Stimulated activated effector memory CD8-positive, alpha-beta T cell treated with anti-CD3 and anti-CD28 coated beads, Interleukin-12 subunit alpha, Interleukin-12 subunit beta, amount 100 ng/mL, for 72 hours (primary cell): ENCODE measurements at regions not wholly inside any gene's neighbourhood (a gene's known extent, or its start where the extent isn't known, plus 50 kb on each side); places are given as distances from the start of the nearest gene placed in this dataset.

Source experiments
- ATAC-seq: fragments of 150-1000 bp; cut with Tn5 transposase; 2 replicates; pipeline ENCODE4 v1.10.0; 2021
- DNase-seq, 2 donors: peaks; one replicate each; pipeline ENCODE4 v3.0.0; 2021 to 2022; ENCODE audit warnings: low spot score in 2 of 2
- H3K27ac Mint-ChIP-seq: one replicate; pipeline ENCODE4 v1.8.0; 2022; ENCODE audit warnings: mild to moderate bottlenecking, mixed read lengths
- H3K36me3 Mint-ChIP-seq: one replicate; pipeline ENCODE4 v1.8.0; 2022; ENCODE audit warnings: mild to moderate bottlenecking, mixed read lengths
- H3K4me1 Mint-ChIP-seq: one replicate; pipeline ENCODE4 v1.8.0; 2022; ENCODE audit warnings: mixed read lengths
- H3K4me3 Mint-ChIP-seq: one replicate; pipeline ENCODE4 v1.8.0; 2022; ENCODE audit warnings: mild to moderate bottlenecking, mixed read lengths
- H3K9me3 Mint-ChIP-seq: one replicate; pipeline ENCODE4 v1.8.0; 2022; ENCODE audit warnings: mixed read lengths

DNA sequence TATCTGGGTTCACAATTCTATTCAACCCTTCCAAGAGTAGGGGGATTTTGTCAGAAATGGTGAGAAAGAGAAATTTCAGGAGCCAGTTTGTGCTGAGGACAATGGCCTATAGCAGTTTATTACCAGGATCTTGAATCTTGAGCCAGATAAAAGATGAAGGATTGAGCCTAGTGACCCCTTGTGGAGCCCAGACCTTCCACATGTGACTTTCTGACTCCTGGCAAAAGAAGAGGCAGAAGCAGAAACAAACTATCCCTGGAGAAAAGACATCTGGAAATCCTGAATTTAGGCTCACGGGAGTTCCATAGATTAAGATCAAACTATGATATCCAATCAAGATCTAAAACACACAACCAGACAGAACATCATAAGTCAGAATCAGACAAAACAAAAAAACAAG is 60.9 kb upstream of the CHRM2 start:
- no peaks in the 10 kb centered on the region for H3K36me3 Mint-ChIP-seq
- H3K27ac Mint-ChIP-seq, result no peak overlapping the region
- ATAC-seq (no peak), DNase-seq (no peak)
- peaks cover 22% of the 10 kb centered on the region for H3K9me3 Mint-ChIP-seq
- H3K4me1 Mint-ChIP-seq, result no peaks in the 10 kb centered on the region
- no peak overlapping the region for H3K4me3 Mint-ChIP-seq

DNA sequence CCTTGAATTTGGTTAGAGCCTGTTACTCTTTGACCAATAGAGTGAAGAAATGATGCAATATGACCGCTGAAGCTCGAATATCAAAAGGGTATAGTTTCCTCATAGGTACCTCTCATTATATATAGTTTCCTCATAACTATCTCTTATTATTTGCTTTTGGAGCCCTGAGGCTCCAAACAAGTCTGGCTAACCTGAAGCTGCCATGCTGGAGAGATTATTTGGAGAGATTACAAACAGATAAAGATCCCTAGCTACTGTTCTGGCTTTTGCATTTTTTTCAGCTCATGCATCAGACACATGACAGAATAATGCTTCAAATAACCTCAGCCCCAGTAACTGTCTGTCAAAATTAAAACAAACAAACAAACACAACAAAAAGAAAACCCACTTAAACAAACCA is 65.4 kb upstream of the CHRM2 start:
- Mint-ChIP-seq H3K4me3 (no peak overlapping the region), H3K4me1 (no peaks in the 10 kb centered on the region), H3K36me3 (no peaks in the 10 kb centered on the region), H3K27ac (no peak overlapping the region), H3K9me3 (peaks cover 16% of the 10 kb centered on the region)
- no peak for ATAC-seq
- DNase-seq, result no peak

DNA sequence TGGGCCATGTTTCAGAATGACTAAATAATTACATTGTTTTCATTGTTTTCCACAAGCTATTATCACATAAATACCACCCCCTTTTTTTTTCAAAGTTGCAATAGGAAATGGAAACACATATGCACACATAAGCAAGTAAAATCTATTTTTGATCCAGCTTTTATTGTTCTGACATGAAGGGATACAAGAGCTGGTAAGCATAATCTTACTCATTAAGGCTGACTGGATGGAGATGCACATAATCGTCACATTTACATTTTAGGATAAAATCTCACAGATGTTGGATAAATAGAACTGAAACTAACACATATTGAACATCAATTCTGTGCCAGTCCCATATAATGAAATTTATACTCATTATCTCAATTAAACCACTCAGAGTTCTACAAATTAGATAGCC is 84.5 kb upstream of the CHRM2 start:
- Mint-ChIP-seq H3K36me3 (no peaks in the 10 kb centered on the region), H3K9me3 (peaks cover 15% of the 10 kb centered on the region), H3K4me3 (no peak overlapping the region), H3K27ac (no peak overlapping the region), H3K4me1 (no peaks in the 10 kb centered on the region)
- DNase-seq (no peak), ATAC-seq (no peak)

DNA sequence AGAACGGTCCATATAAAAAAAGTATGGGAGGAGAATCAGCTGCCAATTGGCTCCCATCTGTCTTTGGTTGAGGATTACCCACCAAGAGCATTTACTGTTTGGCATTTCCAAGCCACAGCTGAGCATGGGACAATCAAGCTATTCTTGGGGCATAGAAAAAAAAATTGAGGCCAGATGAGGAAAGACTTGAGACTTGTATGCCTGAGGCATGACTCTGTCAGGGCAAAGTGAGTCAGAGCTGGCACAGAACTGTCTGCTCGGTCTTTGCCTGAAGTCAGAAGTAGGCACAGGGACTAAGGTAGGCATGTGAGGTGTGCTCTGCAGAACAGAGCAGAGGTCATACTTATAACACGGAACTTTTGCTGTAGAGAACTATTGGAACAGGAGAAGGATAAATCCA is 126.5 kb upstream of the CHRM2 start:
- no peaks in the 10 kb centered on the region for H3K36me3 Mint-ChIP-seq
- H3K4me1 Mint-ChIP-seq, result no peaks in the 10 kb centered on the region
- DNase-seq (no peak), ATAC-seq (no peak)
- H3K9me3 Mint-ChIP-seq, result peaks cover 25% of the 10 kb centered on the region
- H3K27ac Mint-ChIP-seq, result no peak overlapping the region
- H3K4me3 Mint-ChIP-seq, result no peak overlapping the region

DNA sequence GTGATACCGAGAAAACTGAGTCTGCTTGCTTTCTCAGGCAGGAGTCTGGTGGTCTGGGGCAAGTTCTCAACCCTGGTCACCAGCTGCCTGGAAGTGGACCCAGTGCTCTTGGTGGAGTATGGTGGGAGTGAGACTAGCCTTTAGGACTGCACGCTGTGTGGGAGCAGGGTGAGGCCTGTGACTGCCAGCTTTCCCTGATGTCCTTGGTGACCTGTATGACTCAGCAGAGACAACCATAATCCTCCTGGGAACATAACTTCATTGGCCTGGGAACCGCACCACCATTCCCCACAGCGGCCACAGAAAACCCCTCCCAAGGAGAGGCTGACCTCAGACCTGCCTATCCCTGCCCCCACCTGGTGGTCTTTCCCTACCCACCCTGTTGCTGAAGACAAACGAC is 139.5 kb upstream of the CHRM2 start:
- no peak overlapping the region for H3K27ac Mint-ChIP-seq
- peaks cover 8% of the 10 kb centered on the region for H3K9me3 Mint-ChIP-seq
- no peaks in the 10 kb centered on the region for H3K36me3 Mint-ChIP-seq
- H3K4me3 Mint-ChIP-seq, result no peak overlapping the region
- DNase-seq (no peak), ATAC-seq (no peak)
- H3K4me1 Mint-ChIP-seq, result no peaks in the 10 kb centered on the region

DNA sequence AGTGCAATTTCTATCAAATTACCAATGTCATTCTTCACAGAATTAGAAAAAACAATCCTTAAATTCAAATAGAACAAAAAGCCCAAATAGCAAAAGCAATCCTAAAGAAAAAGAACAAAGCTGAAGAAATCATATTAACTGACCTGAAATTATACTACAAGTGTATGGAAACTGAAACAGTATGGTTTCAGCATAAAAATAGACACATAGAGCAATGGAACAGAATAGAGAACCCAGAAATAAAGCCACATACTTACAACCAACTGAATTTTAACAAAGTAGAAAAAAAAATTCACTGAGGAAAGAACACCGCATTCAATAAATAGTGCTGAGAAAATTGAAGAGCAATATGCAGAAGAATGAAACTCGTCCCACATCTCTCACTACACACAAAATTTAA is 142.0 kb upstream of the CHRM2 start:
- peaks cover 8% of the 10 kb centered on the region for H3K9me3 Mint-ChIP-seq
- ATAC-seq, result no peak
- H3K4me1 Mint-ChIP-seq, result no peaks in the 10 kb centered on the region
- no peak overlapping the region for H3K27ac Mint-ChIP-seq
- H3K4me3 Mint-ChIP-seq, result no peak overlapping the region
- no peaks in the 10 kb centered on the region for H3K36me3 Mint-ChIP-seq
- DNase-seq, result no peak

DNA sequence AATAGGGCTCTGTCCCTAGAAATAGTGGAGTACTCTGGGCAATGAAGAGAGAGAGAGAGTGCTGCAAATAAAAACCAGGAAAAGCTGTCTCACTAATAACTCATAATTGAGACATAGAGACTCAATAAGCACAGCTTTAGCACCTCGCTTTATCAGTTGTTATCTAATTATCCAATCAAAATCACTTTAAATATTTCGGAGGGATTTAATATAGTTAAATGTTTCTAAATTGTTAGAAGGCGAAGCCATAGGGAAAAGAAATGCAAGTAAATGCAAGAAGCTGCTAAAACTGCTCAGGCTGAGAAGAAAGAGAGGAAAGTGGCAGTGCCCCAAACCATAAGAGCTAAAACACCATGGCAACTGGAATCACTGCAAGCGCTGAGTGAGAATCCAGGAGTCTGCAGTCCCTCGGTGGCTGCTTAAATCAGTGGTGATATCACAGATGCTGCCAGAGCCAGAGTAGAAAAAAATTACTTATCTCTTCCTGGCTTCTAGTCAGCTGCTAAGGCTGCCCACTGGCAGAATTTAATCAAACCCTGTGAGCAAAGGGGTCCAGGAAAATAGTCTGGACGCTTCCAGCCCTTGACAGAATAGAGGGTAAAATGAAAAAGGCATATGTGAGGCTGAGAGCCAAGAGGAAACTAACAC is 150.4 kb upstream of the CHRM2 start:
- H3K36me3 Mint-ChIP-seq, result no peaks in the 10 kb centered on the region
- H3K27ac Mint-ChIP-seq, result no peak overlapping the region
- DNase-seq (no peak), ATAC-seq (no peak)
- no peaks in the 10 kb centered on the region for H3K4me1 Mint-ChIP-seq
- H3K9me3 Mint-ChIP-seq, result peaks cover 10% of the 10 kb centered on the region
- H3K4me3 Mint-ChIP-seq, result no peak overlapping the region

DNA sequence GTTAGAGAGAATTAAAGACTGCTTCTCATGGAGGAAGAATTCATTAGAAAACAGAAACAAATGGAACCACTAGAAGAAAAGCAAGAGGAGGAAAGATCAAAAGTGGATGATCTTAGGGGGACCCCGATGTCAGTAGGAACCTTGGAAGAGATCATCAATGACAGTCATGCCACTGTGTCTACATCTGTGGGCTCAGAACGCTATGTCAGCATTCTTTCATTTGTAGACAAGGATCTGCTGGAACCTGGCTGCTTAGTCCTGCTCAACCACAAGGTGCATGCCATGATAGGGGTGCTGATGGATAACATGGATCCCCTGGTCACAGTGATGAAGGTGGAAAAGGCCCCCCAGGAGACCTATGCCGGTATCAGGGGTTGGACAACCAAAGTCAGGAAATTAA is 154.4 kb upstream of the CHRM2 start:
- DNase-seq (no peak), ATAC-seq (no peak)
- Mint-ChIP-seq H3K36me3 (no peaks in the 10 kb centered on the region), H3K4me1 (no peaks in the 10 kb centered on the region), H3K27ac (no peak overlapping the region), H3K9me3 (peaks cover 11% of the 10 kb centered on the region), H3K4me3 (no peak overlapping the region)

DNA sequence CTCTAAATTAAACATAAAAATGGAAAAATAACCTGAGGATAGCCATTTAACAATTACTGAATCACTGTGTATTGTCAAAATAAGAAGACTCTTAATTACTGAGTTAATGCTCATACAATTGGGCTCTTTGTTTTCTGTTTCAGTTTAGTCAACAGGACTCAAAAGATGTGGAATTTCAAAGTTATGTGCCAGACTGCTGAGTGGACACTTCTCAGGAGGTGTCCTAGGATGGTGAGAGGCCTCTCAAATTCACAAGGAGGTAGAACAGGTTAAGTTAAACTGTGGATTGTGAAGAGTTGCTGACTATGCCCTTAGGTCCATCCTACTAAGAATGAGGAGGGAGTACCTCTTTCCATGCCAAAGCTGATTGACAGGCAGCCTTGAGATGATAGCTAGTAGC is 157.7 kb upstream of the CHRM2 start:
- no peaks in the 10 kb centered on the region for H3K36me3 Mint-ChIP-seq
- DNase-seq (no peak), ATAC-seq (no peak)
- H3K4me1 Mint-ChIP-seq, result no peaks in the 10 kb centered on the region
- no peak overlapping the region for H3K27ac Mint-ChIP-seq
- peaks cover 14% of the 10 kb centered on the region for H3K9me3 Mint-ChIP-seq
- H3K4me3 Mint-ChIP-seq, result no peak overlapping the region

DNA sequence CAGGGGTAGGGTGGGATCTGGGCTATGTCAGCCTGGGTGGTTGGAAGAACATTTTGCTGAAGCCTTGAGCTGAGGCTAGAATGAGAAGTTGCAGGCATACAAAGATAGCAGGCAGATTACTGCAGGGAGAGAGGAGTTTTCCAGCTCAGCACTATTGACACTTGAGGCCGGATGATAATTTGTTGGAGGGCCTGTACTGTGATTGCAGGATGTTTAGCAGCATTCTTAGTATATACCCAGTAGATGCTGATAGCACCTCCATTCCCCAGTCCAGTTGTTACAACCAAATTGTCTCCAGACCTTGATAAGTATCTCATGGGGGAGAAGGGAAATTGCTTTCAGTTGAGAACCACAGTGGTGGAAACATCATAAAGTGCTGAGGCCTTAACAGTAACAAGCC is 158.6 kb upstream of the CHRM2 start:
- no peak overlapping the region for H3K4me3 Mint-ChIP-seq
- ATAC-seq (no peak), DNase-seq (no peak)
- H3K36me3 Mint-ChIP-seq, result no peaks in the 10 kb centered on the region
- no peaks in the 10 kb centered on the region for H3K4me1 Mint-ChIP-seq
- H3K9me3 Mint-ChIP-seq, result peaks cover 14% of the 10 kb centered on the region
- H3K27ac Mint-ChIP-seq, result no peak overlapping the region

DNA sequence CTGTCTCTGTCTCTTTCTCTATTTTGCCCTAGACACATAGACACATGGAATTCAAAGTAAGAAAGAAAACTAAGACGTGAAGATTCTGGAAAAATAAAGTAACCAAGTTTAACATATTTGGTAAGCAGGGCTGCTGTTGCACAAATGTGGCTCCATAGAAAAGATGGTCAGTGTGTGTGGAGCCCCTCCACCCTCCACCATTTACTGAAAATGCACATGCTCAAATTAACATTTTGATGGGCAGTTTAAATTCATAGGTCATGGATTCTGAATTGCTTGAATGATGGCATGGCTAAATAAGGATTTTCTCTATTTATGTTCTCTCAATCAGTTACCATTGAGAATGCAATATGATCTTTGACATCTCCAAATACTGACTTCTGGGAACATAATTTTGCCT is 165.5 kb upstream of the CHRM2 start:
- ATAC-seq (no peak), DNase-seq (no peak)
- Mint-ChIP-seq H3K36me3 (no peaks in the 10 kb centered on the region), H3K4me3 (no peak overlapping the region), H3K27ac (no peak overlapping the region), H3K9me3 (peaks cover 8% of the 10 kb centered on the region), H3K4me1 (no peaks in the 10 kb centered on the region)

DNA sequence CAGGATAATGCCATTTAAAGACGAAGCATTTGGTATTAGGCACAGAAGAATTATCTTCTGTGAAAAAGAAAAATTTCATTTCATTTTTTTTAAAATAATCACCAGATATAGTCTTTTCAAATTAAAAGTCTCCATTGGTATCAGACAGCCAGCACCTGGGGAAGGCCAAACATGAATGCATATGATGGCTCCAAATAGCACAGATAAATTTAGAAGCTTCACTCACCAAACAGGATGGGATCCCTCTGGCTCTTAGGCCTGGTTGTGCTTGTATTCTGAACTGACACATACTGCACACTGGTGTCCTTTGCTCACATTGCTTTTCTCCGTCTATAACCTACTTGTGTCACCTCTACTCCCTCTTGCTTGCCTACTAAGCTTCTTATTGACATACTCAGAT is 169.5 kb upstream of the CHRM2 start:
- Mint-ChIP-seq H3K4me1 (no peaks in the 10 kb centered on the region), H3K9me3 (peaks cover 8% of the 10 kb centered on the region), H3K27ac (no peak overlapping the region), H3K4me3 (no peak overlapping the region), H3K36me3 (no peaks in the 10 kb centered on the region)
- ATAC-seq (no peak), DNase-seq (no peak)

DNA sequence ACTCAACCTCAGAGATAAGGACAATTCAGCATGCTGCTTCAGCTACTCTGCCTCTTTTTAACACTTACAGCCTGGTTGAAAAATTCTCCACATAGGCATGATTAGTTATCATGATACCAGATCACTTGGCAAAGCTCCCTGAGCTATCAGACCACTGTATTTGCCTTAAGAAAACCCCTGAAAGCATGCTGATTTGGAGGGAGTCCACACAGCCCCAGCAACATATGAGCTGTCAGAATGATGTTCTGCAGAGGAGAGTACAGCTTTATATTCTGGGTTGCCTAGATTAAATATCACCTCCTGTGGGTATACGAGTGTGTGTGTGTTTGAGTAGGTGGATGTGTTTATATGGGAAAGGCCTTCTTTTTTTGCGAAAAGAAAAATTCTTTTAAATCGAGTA is 170.2 kb upstream of the CHRM2 start:
- DNase-seq (no peak), ATAC-seq (no peak)
- Mint-ChIP-seq H3K4me3 (no peak overlapping the region), H3K9me3 (peaks cover 10% of the 10 kb centered on the region), H3K27ac (no peak overlapping the region), H3K4me1 (no peaks in the 10 kb centered on the region), H3K36me3 (no peaks in the 10 kb centered on the region)

DNA sequence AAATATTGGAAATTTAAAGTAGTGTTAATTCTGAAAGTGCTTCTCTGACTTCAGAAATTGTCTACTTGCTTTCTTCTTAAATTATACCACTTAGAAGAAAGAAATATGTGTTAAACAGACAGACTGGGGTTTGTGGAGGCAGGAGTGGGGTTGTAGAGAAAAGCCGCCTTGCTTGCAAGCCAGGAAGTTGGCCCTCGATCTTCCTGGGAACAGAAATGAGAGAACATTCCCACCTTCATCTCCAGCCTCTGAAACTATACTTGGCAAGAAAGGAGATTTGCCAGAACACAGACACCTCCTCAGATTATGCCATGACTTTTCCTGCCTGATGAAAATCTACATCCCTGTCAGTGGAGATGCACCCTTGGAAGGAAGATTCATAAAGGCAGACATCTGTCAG is 171.2 kb upstream of the CHRM2 start:
- Mint-ChIP-seq H3K27ac (no peak overlapping the region), H3K9me3 (peaks cover 10% of the 10 kb centered on the region), H3K36me3 (no peaks in the 10 kb centered on the region), H3K4me1 (no peaks in the 10 kb centered on the region), H3K4me3 (no peak overlapping the region)
- ATAC-seq (no peak), DNase-seq (no peak)

DNA sequence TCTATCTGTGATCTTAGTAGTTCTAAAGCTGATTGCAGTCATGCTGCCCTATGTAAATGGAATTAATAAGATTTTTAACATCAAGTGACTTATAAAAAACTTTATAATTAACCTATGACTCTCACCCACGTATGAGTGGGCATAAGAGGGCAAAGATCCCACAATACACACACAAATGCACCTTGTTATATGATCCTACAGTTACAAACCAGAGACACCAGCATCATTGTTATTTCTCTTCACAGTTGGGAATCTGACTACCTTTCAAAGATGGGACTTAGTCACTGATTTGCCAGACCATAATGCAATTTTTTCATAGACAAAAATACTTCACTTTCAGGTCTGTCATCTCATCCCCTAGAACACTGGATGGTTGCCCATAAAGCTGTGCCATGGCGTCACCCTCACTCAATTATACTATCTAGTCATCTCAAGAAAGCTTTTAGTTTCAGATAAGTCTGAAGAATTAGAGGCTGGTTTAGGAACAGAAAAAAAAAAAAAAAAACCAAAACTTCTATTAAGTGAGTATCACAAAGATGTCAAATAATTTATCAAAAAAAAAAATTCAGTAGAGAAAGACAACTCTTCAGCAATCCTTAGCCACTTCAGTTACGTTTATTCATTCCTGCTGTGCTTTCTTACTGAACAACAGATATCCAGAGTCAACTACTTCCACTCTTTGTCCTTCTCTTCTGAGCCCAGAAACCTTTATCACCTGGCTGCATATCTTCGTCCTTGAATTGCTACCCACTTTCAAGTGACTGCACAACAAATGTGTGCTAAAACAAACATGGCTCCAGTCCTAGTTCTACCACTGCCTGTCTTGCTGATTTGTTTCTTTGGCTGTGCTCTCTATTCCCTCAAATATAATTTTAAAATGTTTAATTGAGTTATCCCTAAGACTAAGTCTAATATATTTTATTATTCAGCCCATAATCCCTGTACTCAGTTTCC is 175.0 kb upstream of the CHRM2 start:
- H3K36me3 Mint-ChIP-seq, result no peaks in the 10 kb centered on the region
- H3K4me1 Mint-ChIP-seq, result no peaks in the 10 kb centered on the region
- no peak overlapping the region for H3K27ac Mint-ChIP-seq
- H3K9me3 Mint-ChIP-seq, result peaks cover 12% of the 10 kb centered on the region
- DNase-seq, result no peak
- no peak for ATAC-seq
- no peak overlapping the region for H3K4me3 Mint-ChIP-seq

DNA sequence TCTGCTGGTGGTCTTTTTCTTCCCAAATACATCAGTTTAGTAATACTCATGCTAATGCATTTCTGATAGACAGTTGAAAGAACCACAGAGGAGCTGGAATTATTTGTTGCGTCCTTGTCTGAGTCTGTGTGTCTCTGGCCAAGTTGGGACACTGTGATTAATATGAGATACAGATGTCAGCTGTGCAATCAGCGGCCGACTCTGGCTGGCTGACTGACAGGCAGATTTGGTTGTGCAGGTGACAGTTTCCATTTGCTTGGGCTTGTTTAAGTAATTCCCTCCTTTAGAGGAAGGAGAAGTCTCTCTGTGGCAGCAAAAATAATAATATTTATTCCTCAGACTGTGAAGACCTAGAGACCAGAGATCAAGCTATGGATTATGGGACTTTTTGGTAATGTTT is 176.2 kb upstream of the CHRM2 start:
- Mint-ChIP-seq H3K36me3 (no peaks in the 10 kb centered on the region), H3K27ac (no peak overlapping the region), H3K4me3 (no peak overlapping the region), H3K9me3 (peaks cover 18% of the 10 kb centered on the region), H3K4me1 (no peaks in the 10 kb centered on the region)
- DNase-seq (no peak), ATAC-seq (no peak)
